H1 (cell line): ENCODE measurements at regions not wholly inside any gene's neighbourhood (a gene's known extent, or its start where the extent isn't known, plus 50 kb on each side); places are given as distances from the start of the nearest gene placed in this dataset.

Source experiments
- CTCF ChIA-PET: fragments of 300-600 bp; sonication (Branson Sonifier 250); formaldehyde crosslinking; loops from one replicate; lab custom pipeline; 2021; ENCODE audit not compliant: partially characterized antibody; lab: Charles Lee
- POLR2A ChIA-PET: fragments of 300-600 bp; sonication (Branson Sonifier 250); formaldehyde crosslinking; loops from one replicate; lab custom pipeline; 2021; ENCODE audit warnings: inconsistent platforms; ENCODE audit not compliant: partially characterized antibody; lab: Charles Lee
- DNase-seq, 2 experiments: peaks; one replicate each; pipeline versions ENCODE4 v3.0.0 to v3.0.0-alpha.2; 2010 to 2022; ENCODE audit warnings: low spot score in 2 of 2, low read depth in 1 of 2, mixed read lengths in 1 of 2
- FAIRE-seq: peaks from 2 replicates; lab custom pipeline; 2011; peaks lifted over from hg19 to GRCh38; lab: Jason Lieb, UNC
- H2AFZ ChIP-seq: 2 replicates; pipeline ENCODE4 v1.8.1; 2012; ENCODE audit warnings: low read length, inconsistent platforms
- H2AK5ac ChIP-seq: 2 replicates; pipeline ENCODE4 v1.6.1; 2013; ENCODE audit warnings: low read depth, low read length
- H2BK120ac ChIP-seq: replicated peaks from 2 replicates; pipeline ENCODE3; 2013; ENCODE audit warnings: low read depth, low read length, inconsistent platforms
- H2BK12ac ChIP-seq: 2 replicates; pipeline ENCODE4 v1.6.1; 2013; ENCODE audit warnings: low read depth, low read length
- H2BK15ac ChIP-seq: 2 replicates; pipeline ENCODE4 v1.6.1; 2013; ENCODE audit warnings: low read length
- H2BK20ac ChIP-seq: 2 replicates; pipeline ENCODE4 v1.6.1; 2013; ENCODE audit warnings: low read length
- H2BK5ac ChIP-seq: 2 replicates; pipeline ENCODE4 v1.6.1; 2013; ENCODE audit warnings: low read depth, low read length
- H3K14ac ChIP-seq: 2 replicates; pipeline ENCODE4 v1.6.1; 2013; ENCODE audit warnings: inconsistent platforms; ENCODE audit not compliant: insufficient read length
- H3K18ac ChIP-seq: 2 replicates; pipeline ENCODE4 v1.6.1; 2013; ENCODE audit warnings: low read length; ENCODE audit errors: extremely low read depth
- H3K23ac ChIP-seq: 2 replicates; pipeline ENCODE4 v1.6.1; 2013; ENCODE audit warnings: inconsistent platforms; ENCODE audit not compliant: insufficient read length
- H3K23me2 ChIP-seq: 2 replicates; pipeline ENCODE4 v1.6.1; 2013; ENCODE audit warnings: low read depth, low read length
- H3K27ac ChIP-seq: 2 replicates; pipeline ENCODE4 v1.6.1; 2011; ENCODE audit warnings: low read depth, low read length, inconsistent platforms
- H3K27me3 ChIP-seq, 4 experiments: replicated peaks in 1 of 4; 1 replicate in 1 of 4; 2 replicates in 3 of 4; pipeline versions ENCODE4 v1.6.1 to v1.8.1; 2011 to 2013; ENCODE audit warnings: low read length in 3 of 4, mild to moderate bottlenecking in 3 of 4, inconsistent platforms in 2 of 4, mixed read lengths in 2 of 4, moderate library complexity in 1 of 4; ENCODE audit not compliant: control insufficient read depth in 3 of 4, insufficient read depth in 3 of 4; ENCODE audit errors: extremely low read depth in 1 of 4
- H3K36me3 ChIP-seq, 4 experiments: 2 replicates each; pipeline versions ENCODE4 v1.6.1 to v1.8.1; 2011 to 2013; ENCODE audit warnings: mild to moderate bottlenecking in 4 of 4, low read length in 3 of 4, moderate library complexity in 2 of 4, control low read depth in 1 of 4, inconsistent platforms in 1 of 4; ENCODE audit not compliant: insufficient read depth in 4 of 4, control insufficient read depth in 2 of 4
- H3K4ac ChIP-seq: replicated peaks from 2 replicates; pipeline ENCODE3; 2013; ENCODE audit warnings: low read length, low read depth, mixed read lengths, inconsistent platforms; ENCODE audit not compliant: insufficient read length
- H3K4me1 ChIP-seq, 4 experiments: replicated peaks in 1 of 4; 1 replicate in 1 of 4; 2 replicates in 3 of 4; pipeline versions ENCODE4 v1.6.1 to v1.8.1; 2011 to 2013; ENCODE audit warnings: low read length in 3 of 4, inconsistent platforms in 2 of 4, mixed read lengths in 1 of 4; ENCODE audit not compliant: insufficient read depth in 4 of 4, control insufficient read depth in 3 of 4
- H3K4me2 ChIP-seq, 2 experiments: 2 replicates each; pipeline versions ENCODE4 v1.6.1 to v1.8.1; 2011 to 2013; ENCODE audit warnings: low read depth in 2 of 2, low read length in 2 of 2, control low read depth in 1 of 2, inconsistent platforms in 1 of 2, mild to moderate bottlenecking in 1 of 2; ENCODE audit not compliant: insufficient read depth in 1 of 2
- H3K4me3 ChIP-seq, 4 experiments: fragments of 200-600, 300-600 bp in 1 of 4; sonication (generic), shearing (Covaris generic), sonication (Bioruptor Twin) in 1 of 4; 2 replicates each; pipeline versions ENCODE4 v1.5.1 to v1.8.1; 2011 to 2016; ENCODE audit warnings: low read length in 4 of 4, low read depth in 3 of 4, control low read depth in 2 of 4, inconsistent platforms in 2 of 4, mild to moderate bottlenecking in 2 of 4, mixed read lengths in 1 of 4, moderate library complexity in 1 of 4; ENCODE audit not compliant: insufficient read depth in 2 of 4; ENCODE audit errors: extremely low read depth in 1 of 4
- H3K56ac ChIP-seq: replicated peaks from 2 replicates; pipeline ENCODE3; 2013; ENCODE audit warnings: low read depth, mild to moderate bottlenecking, mixed read lengths, low read length, inconsistent platforms; ENCODE audit not compliant: insufficient read length
- H3K79me1 ChIP-seq: 2 replicates; pipeline ENCODE4 v1.6.1; 2013; ENCODE audit warnings: low read depth, low read length, control low read depth
- H3K79me2 ChIP-seq, 2 experiments: 2 replicates each; pipeline versions ENCODE4 v1.6.1 to v1.8.1; 2012 to 2013; ENCODE audit warnings: low read length in 2 of 2, mild to moderate bottlenecking in 2 of 2, inconsistent platforms in 1 of 2; ENCODE audit not compliant: insufficient read depth in 2 of 2, control insufficient read depth in 1 of 2
- H3K9ac ChIP-seq, 4 experiments: replicated peaks in 1 of 4; 1 replicate in 1 of 4; 2 replicates in 3 of 4; pipeline versions ENCODE4 v1.6.1 to v1.8.1; 2011 to 2013; ENCODE audit warnings: low read depth in 3 of 4, low read length in 3 of 4, control low read depth in 2 of 4, mild to moderate bottlenecking in 2 of 4, moderate library complexity in 2 of 4, inconsistent platforms in 1 of 4; ENCODE audit errors: extremely low read depth in 1 of 4
- H3K9me3 ChIP-seq, 2 experiments: 2 replicates each; pipeline versions ENCODE4 v1.6.1 to v1.8.1; 2012 to 2013; ENCODE audit warnings: mild to moderate bottlenecking in 2 of 2, moderate library complexity in 2 of 2, control low read depth in 1 of 2, inconsistent platforms in 1 of 2, low read depth in 1 of 2, low read length in 1 of 2, mixed read lengths in 1 of 2; ENCODE audit not compliant: insufficient read depth in 2 of 2
- H4K20me1 ChIP-seq, 2 experiments: replicated peaks in 1 of 2; 2 replicates each; pipeline versions ENCODE3 to v1.8.1; 2011 to 2013; ENCODE audit warnings: inconsistent platforms in 2 of 2, low read length in 2 of 2, mild to moderate bottlenecking in 1 of 2; ENCODE audit not compliant: insufficient read depth in 2 of 2, control insufficient read depth in 1 of 2
- H4K5ac ChIP-seq: 2 replicates; pipeline ENCODE4 v1.6.1; 2013; ENCODE audit warnings: low read length, low read depth, mixed read lengths, inconsistent platforms; ENCODE audit not compliant: insufficient read length
- H4K8ac ChIP-seq: 2 replicates; pipeline ENCODE4 v1.8.0; 2013; ENCODE audit warnings: mild to moderate bottlenecking, moderate library complexity, low read length, inconsistent platforms; ENCODE audit not compliant: insufficient read depth; ENCODE audit errors: extremely low read depth
- H4K91ac ChIP-seq: replicated peaks from 2 replicates; pipeline ENCODE3; 2013; ENCODE audit warnings: low read length, mixed read lengths, inconsistent platforms; ENCODE audit not compliant: insufficient read length
- ATF2 ChIP-seq: IDR thresholded peaks from 2 replicates; pipeline ENCODE4 v1.6.1; 2012; ENCODE audit warnings: low read length, inconsistent platforms
- BACH1 ChIP-seq: IDR thresholded peaks from 2 replicates; pipeline ENCODE4 v1.6.1; 2012; ENCODE audit warnings: low read length, improper control_type of control experiment
- SP2 ChIP-seq: IDR thresholded peaks from 2 replicates; pipeline ENCODE4 v1.6.1; 2012; ENCODE audit warnings: mild to moderate bottlenecking, low read length, inconsistent platforms
- YY1 ChIP-seq: IDR thresholded peaks from 2 replicates; pipeline ENCODE4 v1.6.1; 2011; ENCODE audit warnings: low read depth, mild to moderate bottlenecking, low read length
- WGBS, 2 experiments: shearing (Covaris generic) in 1 of 2; methylation state at CpG; one replicate each; pipeline versions ENCODE4 v1.1.6 to v1.1.7; 2013 to 2015; ENCODE audit warnings: low lambda C conversion rate in 2 of 2, mixed read lengths in 2 of 2, inconsistent platforms in 1 of 2, low coverage in 1 of 2, missing lambda C conversion rate in 1 of 2; ENCODE audit not compliant: insufficient replicate concordance in 2 of 2, insufficient coverage in 1 of 2, insufficient read length in 1 of 2; ENCODE audit errors: extremely low coverage in 1 of 2, missing lambda C conversion rate in 1 of 2; 5-methylcytosine and 5-hydroxymethylcytosine counted together

DNA sequence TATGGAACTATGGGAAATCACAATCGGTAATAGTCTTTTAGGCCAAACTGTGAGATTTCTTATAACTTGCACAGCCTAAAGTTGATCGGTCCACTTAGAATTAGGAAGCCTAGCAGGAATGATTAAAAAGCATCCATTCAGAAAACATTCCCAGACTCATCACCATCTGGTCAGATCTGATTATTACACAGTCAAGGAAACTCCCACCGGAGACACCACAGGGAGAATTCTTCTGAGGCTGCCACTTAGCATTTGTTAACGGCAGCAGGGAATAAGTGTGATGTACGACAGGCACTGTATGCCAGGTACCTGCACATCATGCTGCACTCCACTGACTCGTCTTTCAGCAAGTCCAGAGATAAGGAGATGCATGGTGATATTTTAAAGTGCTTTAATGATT, 227.6 kb upstream of the STEAP1 start:
- Histone ChIP-seq H2BK20ac (no peak overlapping the region), H3K14ac (no peak overlapping the region), H4K20me1 (no peaks in the 10 kb centered on the region), H2BK5ac (no peak overlapping the region), H3K18ac (no peak overlapping the region), H2BK120ac (no peak overlapping the region), H4K8ac (no peak overlapping the region), H3K23ac (no peak overlapping the region), H3K4me3 (no peak overlapping the region), H3K4me2 (no peak overlapping the region), H2BK15ac (no peak overlapping the region), H3K9me3 (no peaks in the 10 kb centered on the region), H2AFZ (no peak overlapping the region), H4K5ac (no peak overlapping the region), H3K23me2 (no peaks in the 10 kb centered on the region), H3K79me2 (no peaks in the 10 kb centered on the region), H3K4me1 (no peaks in the 10 kb centered on the region), H3K9ac (no peak overlapping the region), H3K4ac (no peak overlapping the region), H2BK12ac (no peak overlapping the region), H3K79me1 (no peaks in the 10 kb centered on the region), H3K36me3 (no peaks in the 10 kb centered on the region), H2AK5ac (no peak overlapping the region), H4K91ac (no peak overlapping the region), H3K56ac (no peak overlapping the region), H3K27me3 (no peaks in the 10 kb centered on the region), H3K27ac (no peak overlapping the region)
- POLR2A ChIA-PET, result no interaction called here
- DNase-seq (no peak), FAIRE-seq (no peak)
- 91% methylated on average over 6 of the region's 6 CpGs; no CpG with 5 or more reads in 1 of the 2 experiments for WGBS, 2 experiments
- no peak for TF ChIP-seq BACH1
- no peak for TF ChIP-seq YY1
- no peak for TF ChIP-seq ATF2
- no peak for TF ChIP-seq SP2
- CTCF ChIA-PET, result no interaction called here
